Right cardiac atrium (tissue), 5 donors: ENCODE measurements at regions not wholly inside any gene's neighbourhood (a gene's known extent, or its start where the extent isn't known, plus 50 kb on each side); places are given as distances from the start of the nearest gene placed in this dataset.
A peak's percentile ranks its signal among the peaks of the same experiment; 100 is the strongest.

ENCODE experiments used
- ATAC-seq, 2 donors: fragments of 200-7000 bp; cut with Tn5 transposase; one replicate each; pipeline versions ENCODE4 v1.8.0 to v1.9.1; 2020; ENCODE audit warnings: moderate library complexity in 2 of 2, mild to moderate bottlenecking in 1 of 2
- DNase-seq, 3 donors: peaks; one replicate each; pipeline ENCODE4 v3.0.0-alpha.2; 2020
- H3K27ac ChIP-seq: one replicate; pipeline ENCODE4 v1.5.1; 2013; ENCODE audit warnings: mild to moderate bottlenecking, low read length, control low read depth, moderate library complexity
- H3K27me3 ChIP-seq: one replicate; pipeline ENCODE4 v1.6.1; 2013; ENCODE audit not compliant: control insufficient read depth, insufficient read depth
- H3K4me1 ChIP-seq: one replicate; pipeline ENCODE4 v1.6.1; 2013; ENCODE audit warnings: low read length; ENCODE audit not compliant: control insufficient read depth, insufficient read depth
- H3K4me3 ChIP-seq: one replicate; pipeline ENCODE4 v1.5.1; 2013; ENCODE audit warnings: low read length, control low read depth
- H3K9me3 ChIP-seq: one replicate; pipeline ENCODE4 v1.6.1; 2013; ENCODE audit warnings: low read length; ENCODE audit not compliant: control insufficient read depth
- WGBS: extraction: QIAGEN DNeasy Blood & Tissue Kit; methylation state at CpG from one replicate; pipeline ENCODE4 v1.1.7; 2013; 5-methylcytosine and 5-hydroxymethylcytosine counted together
- intact Hi-C, 4 donors: fragments of 100-400 bp; cut with DNase I; formaldehyde crosslinking; loops; one replicate each; pipeline versions ENCODE4 v1.11.0 to v1.14.0; 2022 to 2023
- donor health status: healthy with polysubstance abuse.
- donor health status: DM: no; HTN: yes; CAD: no.
- donor health status: DM: no; HTN: no; CAD: no.
- donor health status: DM: no; HTN: yes; CAD: no; lungs with severe emphysema.
- donor health status: DM: yes; HTN: yes; CAD: no.

DNA sequence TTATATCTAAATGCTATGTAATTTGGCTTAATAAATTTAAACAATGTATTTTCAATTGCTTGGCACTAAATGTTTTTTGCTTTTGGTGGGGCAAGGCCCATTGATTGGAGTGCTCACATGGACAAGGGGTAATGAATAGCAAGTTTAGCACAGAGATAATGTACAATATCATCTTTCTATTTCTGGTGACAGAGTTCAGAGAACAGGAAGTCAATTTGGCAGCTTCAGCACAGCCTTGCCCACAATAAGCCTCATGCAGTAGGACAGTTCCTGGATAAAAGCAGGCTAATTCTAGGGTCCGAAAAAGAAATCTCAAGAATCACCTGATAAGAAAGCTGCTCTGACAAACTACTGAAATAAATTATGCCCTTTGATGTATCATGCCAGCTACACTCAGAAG is 443.9 kb upstream of the FSHR start:
- WGBS, result 12% methylated on average over 1 of the region's 1 CpG
- H3K4me1 ChIP-seq, result no peaks in the 10 kb centered on the region
- no peak overlapping the region for H3K4me3 ChIP-seq
- no peaks in the 10 kb centered on the region for H3K27me3 ChIP-seq
- no peaks in the 10 kb centered on the region for H3K9me3 ChIP-seq
- no peak for DNase-seq
- ATAC-seq, result peak in 1 of 2 donors; percentile 64
- no peak overlapping the region for H3K27ac ChIP-seq
- intact Hi-C loops, result no loop called here

- WGBS, result 87% methylated on average over 3 of the region's 3 CpGs
- H3K27me3 ChIP-seq, result no peaks in the 10 kb centered on the region
- intact Hi-C loops, result no loop called here
- no peak overlapping the region for H3K27ac ChIP-seq
- no peak overlapping the region for H3K4me3 ChIP-seq
- DNase-seq (no peak), ATAC-seq (no peak)
- H3K9me3 ChIP-seq, result no peaks in the 10 kb centered on the region
- H3K4me1 ChIP-seq, result no peaks in the 10 kb centered on the region
Observed at GRCh38 chr2:49585921-49586320, 431.6 kb upstream of the FSHR start.

DNA sequence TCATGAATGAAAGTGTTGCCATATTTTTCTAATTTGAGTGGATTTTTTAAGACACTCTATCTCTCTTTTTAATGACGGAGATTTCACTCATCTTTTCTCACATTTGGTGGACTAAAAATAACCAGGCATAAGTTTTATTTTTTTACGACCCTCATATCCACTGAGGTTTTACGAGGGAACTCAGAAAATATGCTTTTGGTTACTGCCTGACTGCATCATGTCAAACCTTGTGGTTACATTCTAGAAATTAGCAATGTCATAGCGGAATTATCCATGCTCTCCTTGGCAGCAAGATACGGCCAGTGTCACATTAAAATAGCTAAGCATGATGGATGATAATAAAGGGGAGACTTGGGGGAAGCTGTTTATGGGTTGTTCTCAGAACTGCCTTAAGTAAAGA is 428.6 kb upstream of the FSHR start:
- Histone ChIP-seq H3K27ac (no peak overlapping the region), H3K4me3 (no peak overlapping the region), H3K4me1 (no peaks in the 10 kb centered on the region), H3K9me3 (no peaks in the 10 kb centered on the region), H3K27me3 (no peaks in the 10 kb centered on the region)
- intact Hi-C loops, result no loop called here
- no peak for ATAC-seq
- DNase-seq, result no peak
- WGBS, result 29% methylated on average over 5 of the region's 5 CpGs

- WGBS, result 48% methylated on average over 1 of the region's 1 CpG
- no peak overlapping the region for H3K27ac ChIP-seq
- H3K4me3 ChIP-seq, result no peak overlapping the region
- no peaks in the 10 kb centered on the region for H3K27me3 ChIP-seq
- ATAC-seq (no peak), DNase-seq (no peak)
- no peaks in the 10 kb centered on the region for H3K9me3 ChIP-seq
- H3K4me1 ChIP-seq, result no peaks in the 10 kb centered on the region
- intact Hi-C loops, result no loop called here
Observed at GRCh38 chr2:49577041-49577440, 422.7 kb upstream of the FSHR start.

- Histone ChIP-seq H3K4me3 (no peak overlapping the region), H3K9me3 (no peaks in the 10 kb centered on the region), H3K27ac (no peak overlapping the region), H3K4me1 (no peaks in the 10 kb centered on the region), H3K27me3 (no peaks in the 10 kb centered on the region)
- DNase-seq, result no peak
- intact Hi-C loops, result no loop called here
- 46% methylated on average over 1 of the region's 1 CpG for WGBS
- ATAC-seq, result no peak
Observed at GRCh38 chr2:49569176-49569575, 414.9 kb upstream of the FSHR start.

DNA sequence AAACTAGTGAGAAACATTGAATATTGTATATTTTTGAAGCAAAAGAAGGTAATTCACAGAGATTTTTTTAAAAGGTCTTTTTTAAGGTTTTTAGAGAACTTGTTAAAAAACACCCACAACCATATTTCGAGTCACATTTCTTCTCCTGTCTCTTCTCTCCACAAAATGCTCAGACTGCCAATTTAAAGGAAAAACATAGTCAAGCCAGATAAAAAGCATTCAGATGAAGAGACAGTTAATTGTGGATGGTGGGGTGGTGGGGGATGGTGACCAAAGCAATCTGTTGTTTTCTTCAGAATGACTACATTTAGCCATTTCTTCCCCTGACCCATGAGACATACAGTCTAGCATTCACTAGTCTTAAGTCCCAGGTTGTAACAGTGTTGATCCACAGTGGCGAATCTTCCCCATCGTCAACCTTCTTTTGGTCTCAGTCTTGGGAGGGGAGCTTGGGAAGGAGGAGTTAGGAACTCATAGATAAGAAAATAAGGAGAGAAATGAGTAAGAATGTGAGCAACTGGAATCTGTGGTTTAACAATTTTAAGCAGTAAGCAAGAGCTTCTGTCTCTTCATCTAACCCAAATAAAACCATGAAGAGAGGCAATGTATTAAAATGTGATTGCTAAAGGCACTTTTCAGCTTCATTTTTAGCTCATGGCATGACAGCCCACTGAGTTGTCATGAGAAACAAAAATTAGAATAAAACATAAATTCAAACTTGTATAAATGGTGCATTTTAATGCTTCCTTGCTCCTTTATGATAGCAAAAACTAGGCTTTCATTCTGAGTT is 413.7 kb upstream of the FSHR start:
- intact Hi-C loops, result no loop called here
- ATAC-seq (no peak), DNase-seq (no peak)
- Histone ChIP-seq H3K27ac (no peak overlapping the region), H3K9me3 (no peaks in the 10 kb centered on the region), H3K4me3 (no peak overlapping the region), H3K4me1 (no peaks in the 10 kb centered on the region), H3K27me3 (no peaks in the 10 kb centered on the region)
- WGBS, result 66% methylated on average over 3 of the region's 3 CpGs

- ATAC-seq, result no peak
- WGBS, result 91% methylated on average over 1 of the region's 1 CpG
Observed at GRCh38 chr2:49567021-49567420, 412.7 kb upstream of the FSHR start.

DNA sequence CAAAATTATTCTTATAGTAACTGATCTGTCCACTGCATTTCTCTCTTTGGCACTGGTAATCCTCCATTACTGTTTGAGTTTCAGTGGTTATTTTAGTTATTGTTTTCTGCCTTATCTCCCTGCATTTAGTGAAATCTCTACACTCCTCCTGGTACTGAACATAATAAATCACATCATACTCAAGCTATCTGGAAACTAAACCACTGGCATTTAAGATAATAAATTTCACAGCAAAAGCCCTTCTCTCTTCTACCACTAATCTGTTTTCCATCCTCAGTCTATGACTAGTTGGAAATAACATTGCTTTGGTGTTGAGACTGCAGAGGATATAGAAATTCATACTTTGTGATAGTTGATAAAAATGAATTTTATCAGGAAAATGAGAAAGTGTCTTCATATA is 399.3 kb upstream of the FSHR start:
- no peak overlapping the region for H3K4me3 ChIP-seq
- no peak overlapping the region for H3K27ac ChIP-seq
- H3K4me1 ChIP-seq, result no peaks in the 10 kb centered on the region
- no peaks in the 10 kb centered on the region for H3K27me3 ChIP-seq
- intact Hi-C loops, result no loop called here
- DNase-seq (no peak), ATAC-seq (no peak)
- no peaks in the 10 kb centered on the region for H3K9me3 ChIP-seq

More at GRCh38 chr2:49567021-49567420, 412.7 kb upstream of the FSHR start:
- Histone ChIP-seq H3K27ac (no peak overlapping the region), H3K4me1 (no peaks in the 10 kb centered on the region), H3K4me3 (no peak overlapping the region), H3K27me3 (no peaks in the 10 kb centered on the region), H3K9me3 (no peaks in the 10 kb centered on the region)
- intact Hi-C loops, result no loop called here
- DNase-seq, result no peak

DNA sequence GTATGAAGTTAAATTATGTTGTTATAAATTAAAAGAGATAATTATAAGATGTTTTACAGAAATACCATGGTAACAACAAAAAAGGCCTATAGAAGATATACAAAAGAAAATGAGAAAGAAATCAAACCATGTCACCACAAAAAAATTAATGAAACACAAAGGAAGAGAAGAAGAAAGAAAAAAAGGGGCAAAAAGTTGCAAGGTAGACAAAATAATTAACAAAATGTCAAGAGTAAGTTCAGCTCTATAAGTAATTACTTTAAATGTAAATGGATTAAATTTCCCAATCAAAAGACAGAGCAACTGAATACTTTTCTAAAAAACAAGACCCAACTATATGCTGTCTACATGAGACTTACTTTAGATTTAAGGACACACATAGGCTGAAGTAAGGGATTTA is 378.4 kb upstream of the FSHR start:
- Histone ChIP-seq H3K27ac (no peak overlapping the region), H3K9me3 (no peaks in the 10 kb centered on the region), H3K27me3 (no peaks in the 10 kb centered on the region), H3K4me3 (no peak overlapping the region), H3K4me1 (no peaks in the 10 kb centered on the region)
- intact Hi-C loops, result no loop called here
- ATAC-seq (no peak), DNase-seq (no peak)

DNA sequence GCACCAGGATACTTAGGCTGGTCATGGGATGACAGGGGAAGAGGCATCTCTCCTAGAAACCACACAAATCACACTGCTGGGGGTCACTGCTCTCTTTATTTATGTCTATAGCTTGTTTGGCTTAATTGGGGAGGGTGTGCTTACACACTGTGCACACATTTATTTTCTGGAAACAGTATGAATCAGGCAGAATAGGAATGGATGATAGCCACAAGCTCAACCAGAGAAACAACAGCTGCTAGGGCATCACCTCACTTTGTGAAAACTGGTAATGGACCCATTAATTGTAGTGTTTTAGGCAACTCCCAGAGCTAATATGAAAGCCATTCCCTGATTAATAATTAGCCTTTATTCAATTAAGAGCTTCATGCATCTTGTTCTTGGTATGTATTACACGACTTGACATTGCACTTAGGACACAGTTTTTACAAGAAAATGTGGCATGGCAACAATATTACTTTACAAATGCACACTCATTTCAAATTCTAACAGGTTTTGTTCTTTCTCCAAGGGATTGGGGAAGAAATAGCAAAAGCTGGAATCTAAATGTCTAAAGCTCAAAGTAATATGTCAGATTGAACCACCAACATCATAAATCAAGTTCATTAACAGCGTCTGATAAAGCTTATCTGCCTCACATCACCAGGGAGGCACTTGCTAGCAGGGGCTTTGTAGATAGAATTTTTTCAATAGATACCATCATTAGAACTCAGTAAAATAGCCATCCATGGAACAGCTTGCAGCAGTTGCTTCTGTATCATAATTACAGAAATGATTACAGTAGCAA is 361.9 kb upstream of the FSHR start:
- ATAC-seq (no peak), DNase-seq (no peak)
- Histone ChIP-seq H3K4me1 (no peaks in the 10 kb centered on the region), H3K27ac (no peak overlapping the region), H3K27me3 (no peaks in the 10 kb centered on the region), H3K9me3 (peaks cover 2% of the 10 kb centered on the region), H3K4me3 (no peak overlapping the region)
- intact Hi-C loops, result no loop called here
- WGBS, result 47% methylated on average over 2 of the region's 2 CpGs

- ATAC-seq (no peak), DNase-seq (no peak)
- Histone ChIP-seq H3K4me3 (no peak overlapping the region), H3K4me1 (no peaks in the 10 kb centered on the region), H3K9me3 (peaks cover 2% of the 10 kb centered on the region), H3K27ac (no peak overlapping the region), H3K27me3 (no peaks in the 10 kb centered on the region)
- intact Hi-C loops, result no loop called here
- WGBS, result 58% methylated on average over 1 of the region's 1 CpG
Observed at GRCh38 chr2:49514201-49514600, 359.9 kb upstream of the FSHR start.
